Uterus (tissue), 2 donors: ENCODE measurements at regions not wholly inside any gene's neighbourhood (a gene's known extent, or its start where the extent isn't known, plus 50 kb on each side); places are given as distances from the start of the nearest gene placed in this dataset.

Source experiments
- POLR2A ChIP-seq, 2 donors: fragments of 450-650 bp; IDR thresholded peaks; one replicate each; pipeline ENCODE4 v1.6.1; 2016; ENCODE audit warnings: antibody characterized with exemption in 2 of 2, mild to moderate bottlenecking in 1 of 2, moderate library complexity in 1 of 2
- TF ChIP-seq, protein P1 (sequence below), 4 experiments: fragments of 200-600 bp in 2 of 4; fragments of 450-650 bp in 2 of 4; sonication (generic) in 2 of 4; IDR thresholded peaks; one replicate each; pipeline ENCODE4 v1.5.1; 2016 to 2019; ENCODE audit warnings: antibody characterized with exemption in 4 of 4, mild to moderate bottlenecking in 2 of 4, moderate library complexity in 1 of 4

DNA sequence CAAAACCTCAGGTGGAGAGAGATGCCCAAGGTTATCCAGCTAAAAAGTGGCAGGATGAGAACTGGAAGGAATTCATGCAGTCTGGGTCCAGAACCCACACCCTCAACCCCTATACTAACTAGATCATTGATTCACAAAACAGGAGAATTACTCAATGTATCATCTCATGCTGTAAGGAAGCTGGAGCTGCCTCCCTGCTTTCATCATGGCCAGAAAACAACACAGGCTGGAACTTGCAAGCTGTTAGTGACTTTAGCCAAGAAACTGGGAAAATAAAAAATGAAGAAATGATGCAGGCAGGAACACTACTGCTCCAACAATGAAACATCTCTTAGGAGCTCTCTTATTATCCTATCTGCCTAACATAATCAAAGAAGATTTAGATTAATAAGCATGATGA lies 619.8 kb upstream of the CELF2 start:
- TF ChIP-seq, protein P1, sequence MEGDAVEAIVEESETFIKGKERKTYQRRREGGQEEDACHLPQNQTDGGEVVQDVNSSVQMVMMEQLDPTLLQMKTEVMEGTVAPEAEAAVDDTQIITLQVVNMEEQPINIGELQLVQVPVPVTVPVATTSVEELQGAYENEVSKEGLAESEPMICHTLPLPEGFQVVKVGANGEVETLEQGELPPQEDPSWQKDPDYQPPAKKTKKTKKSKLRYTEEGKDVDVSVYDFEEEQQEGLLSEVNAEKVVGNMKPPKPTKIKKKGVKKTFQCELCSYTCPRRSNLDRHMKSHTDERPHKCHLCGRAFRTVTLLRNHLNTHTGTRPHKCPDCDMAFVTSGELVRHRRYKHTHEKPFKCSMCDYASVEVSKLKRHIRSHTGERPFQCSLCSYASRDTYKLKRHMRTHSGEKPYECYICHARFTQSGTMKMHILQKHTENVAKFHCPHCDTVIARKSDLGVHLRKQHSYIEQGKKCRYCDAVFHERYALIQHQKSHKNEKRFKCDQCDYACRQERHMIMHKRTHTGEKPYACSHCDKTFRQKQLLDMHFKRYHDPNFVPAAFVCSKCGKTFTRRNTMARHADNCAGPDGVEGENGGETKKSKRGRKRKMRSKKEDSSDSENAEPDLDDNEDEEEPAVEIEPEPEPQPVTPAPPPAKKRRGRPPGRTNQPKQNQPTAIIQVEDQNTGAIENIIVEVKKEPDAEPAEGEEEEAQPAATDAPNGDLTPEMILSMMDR (IDR thresholded peaks at IDR 0.05): no peak
- TF ChIP-seq POLR2A (IDR thresholded peaks at IDR 0.05): no peak
